Transverse colon (tissue), 4 donors: ENCODE measurements at regions not wholly inside any gene's neighbourhood (a gene's known extent, or its start where the extent isn't known, plus 50 kb on each side); places are given as distances from the start of the nearest gene placed in this dataset.

Experiments used
- DNase-seq: peaks from one replicate; pipeline ENCODE4 v3.0.0-alpha.2; 2019
- H3K27ac ChIP-seq, 4 donors: fragments of 200-600 bp; sonication (generic); 2 replicates each; pipeline ENCODE4 v1.5.1; 2016 to 2018; ENCODE audit warnings: inconsistent platforms in 4 of 4
- H3K27me3 ChIP-seq: fragments of 200-600 bp; sonication (generic); 2 replicates; pipeline ENCODE4 v1.5.1; 2017; ENCODE audit warnings: inconsistent platforms
- H3K36me3 ChIP-seq, 4 donors: fragments of 200-600 bp; sonication (generic); 2 replicates each; pipeline ENCODE4 v1.5.1; 2017 to 2019; ENCODE audit warnings: inconsistent platforms in 4 of 4
- H3K4me1 ChIP-seq, 4 donors: fragments of 200-600 bp; sonication (generic); 2 replicates each; pipeline ENCODE4 v1.5.1; 2017 to 2020; ENCODE audit warnings: inconsistent platforms in 4 of 4
- H3K4me3 ChIP-seq, 4 donors: fragments of 200-600 bp; sonication (generic); 1 replicate in 1 of 4; 2 replicates in 3 of 4; pipeline versions ENCODE4 v1.5.1 to v1.6.1; 2017 to 2019; ENCODE audit warnings: inconsistent platforms in 4 of 4
- H3K9me3 ChIP-seq, 2 donors: fragments of 200-600 bp; sonication (generic); 2 replicates each; pipeline ENCODE4 v1.5.1; 2017 to 2019; ENCODE audit warnings: inconsistent platforms in 2 of 2
- CTCF ChIP-seq, 5 experiments: fragments of 200-600 bp in 3 of 5; fragments of 450-650 bp in 2 of 5; sonication (generic) in 3 of 5; IDR thresholded peaks; 1 replicate in 2 of 5; 2 replicates in 3 of 5; pipeline ENCODE4 v1.5.1; 2016 to 2017; ENCODE audit warnings: antibody characterized with exemption in 5 of 5, inconsistent platforms in 3 of 5, mild to moderate bottlenecking in 2 of 5, moderate library complexity in 1 of 5
- EP300 ChIP-seq: sonication (generic); formaldehyde crosslinking; IDR thresholded peaks from one replicate; pipeline ENCODE4 v1.6.1; 2017; ENCODE audit warnings: antibody characterized with exemption, low read depth
- POLR2A ChIP-seq: fragments of 450-650 bp; IDR thresholded peaks from one replicate; pipeline ENCODE4 v1.6.1; 2016; ENCODE audit warnings: antibody characterized with exemption, mild to moderate bottlenecking, moderate library complexity
- POLR2AphosphoS5 ChIP-seq, 3 donors: sonication (generic); formaldehyde crosslinking; IDR thresholded peaks; one replicate each; pipeline ENCODE4 v1.6.1; 2016; ENCODE audit warnings: antibody characterized with exemption in 3 of 3
- WGBS, 2 donors: methylation state at CpG; one replicate each; pipeline ENCODE4 v1.1.5; 2018; ENCODE audit warnings: low coverage in 1 of 2; 5-methylcytosine and 5-hydroxymethylcytosine counted together
- in situ Hi-C, 4 donors: fragments of 200-750 bp; cut with MboI; loops; one replicate each; pipeline versions ENCODE4 v1.15.0 to v1.15.1; 2017; ENCODE audit warnings: low sequenced_read_pairs in 3 of 4, low pct_ligation_motif_present in 1 of 4, low pct_unique_long_range_greater_than_20kb in 1 of 4
- intact Hi-C: fragments of 100-400 bp; cut with DNase I; formaldehyde crosslinking; loops from one replicate; pipeline ENCODE4 v1.15.1; 2023; ENCODE audit warnings: low total_unique reads

- Histone ChIP-seq H3K4me3 (no peak overlapping the region), H3K27me3 (no peaks in the 10 kb centered on the region), H3K9me3 (no peaks in the 10 kb centered on the region), H3K36me3 (no peaks in the 10 kb centered on the region), H3K4me1 (no peaks in the 10 kb centered on the region), H3K27ac (no peak overlapping the region)
- in situ Hi-C loops: no loop called here
- TF ChIP-seq CTCF (IDR thresholded peaks at IDR 0.05) (no peak), POLR2A (no peak), EP300 (no peak), POLR2AphosphoS5 (IDR thresholded peaks at IDR 0.05) (no peak)
- intact Hi-C loops: no loop called here
- WGBS, 2 donors: 60 to 79% methylated on average over 1 of the region's 1 CpG
- DNase-seq: no peak
Measured at GRCh38 chr7:115822380-115822779, 208.2 kb downstream of the TFEC start.

GRCh38 chr7:115816318-115816974, 214.1 kb downstream of the TFEC start:
- Histone ChIP-seq H3K4me1 (no peaks in the 10 kb centered on the region), H3K9me3 (no peaks in the 10 kb centered on the region), H3K4me3 (no peak overlapping the region), H3K27ac (no peak overlapping the region), H3K27me3 (no peaks in the 10 kb centered on the region), H3K36me3 (no peaks in the 10 kb centered on the region)
- 71 to 75% methylated on average over 4 of the region's 4 CpGs for WGBS, 2 donors
- TF ChIP-seq EP300 (no peak), POLR2A (no peak), POLR2AphosphoS5 (IDR thresholded peaks at IDR 0.05) (no peak), CTCF (IDR thresholded peaks at IDR 0.05) (no peak)
- DNase-seq: no peak
- in situ Hi-C loops (no loop called here), intact Hi-C loops (no loop called here)

- H3K4me3 ChIP-seq: no peak overlapping the region
- WGBS, 2 donors: 58 to 86% methylated on average over 5 to 7 of the region's 7 CpGs
- no peaks in the 10 kb centered on the region for H3K9me3 ChIP-seq
- intact Hi-C loops: no loop called here
- TF ChIP-seq POLR2AphosphoS5 (IDR thresholded peaks at IDR 0.05) (no peak), EP300 (no peak), POLR2A (no peak), CTCF (IDR thresholded peaks at IDR 0.05) (no peak)
- no peaks in the 10 kb centered on the region for H3K27me3 ChIP-seq
- H3K36me3 ChIP-seq: no peaks in the 10 kb centered on the region
- in situ Hi-C loops: no loop called here
- no peak for DNase-seq
- H3K4me1 ChIP-seq: no peaks in the 10 kb centered on the region
- no peak overlapping the region for H3K27ac ChIP-seq
Measured at GRCh38 chr7:115812794-115813193, 217.8 kb downstream of the TFEC start.

GRCh38 chr7:115805458-115805857, 225.1 kb downstream of the TFEC start:
- Histone ChIP-seq H3K27ac (no peak overlapping the region), H3K36me3 (no peaks in the 10 kb centered on the region), H3K9me3 (no peaks in the 10 kb centered on the region), H3K4me1 (no peaks in the 10 kb centered on the region), H3K27me3 (no peaks in the 10 kb centered on the region), H3K4me3 (no peak overlapping the region)
- WGBS, 2 donors: 67 to 71% methylated on average over 7 to 8 of the region's 8 CpGs
- no peak for TF ChIP-seq CTCF (IDR thresholded peaks at IDR 0.05)
- TF ChIP-seq POLR2A: no peak
- TF ChIP-seq POLR2AphosphoS5 (IDR thresholded peaks at IDR 0.05): no peak
- no peak for TF ChIP-seq EP300
- no peak for DNase-seq
- intact Hi-C loops (no loop called here), in situ Hi-C loops (no loop called here)
